Activated CD4-positive, alpha-beta memory T cell treated with anti-CD3 and anti-CD28 coated beads for 36 hours (primary cell): ENCODE measurements at regions not wholly inside any gene's neighbourhood (a gene's known extent, or its start where the extent isn't known, plus 50 kb on each side); places are given as distances from the start of the nearest gene placed in this dataset.

Experiments
- CTCF ChIA-PET: fragments of 350-600 bp; sonication (Branson Sonifier 250); formaldehyde crosslinking; loops from one replicate; lab custom pipeline; 2021; ENCODE audit warnings: antibody characterized with exemption, inconsistent platforms; lab: Charles Lee
- POLR2A ChIA-PET: fragments of 350-600 bp; sonication (Branson Sonifier 250); formaldehyde crosslinking; loops from one replicate; lab custom pipeline; 2021; ENCODE audit warnings: antibody characterized with exemption; lab: Charles Lee
- DNase-seq: peaks from one replicate; pipeline ENCODE4 v3.0.0-alpha.2; 2020
- H3K27ac Mint-ChIP-seq: one replicate; pipeline ENCODE4 v1.8.0; 2021; ENCODE audit warnings: mixed read lengths
- H3K27me3 Mint-ChIP-seq: one replicate; pipeline ENCODE4 v1.8.0; 2021; ENCODE audit warnings: mixed read lengths
- H3K36me3 Mint-ChIP-seq: one replicate; pipeline ENCODE4 v1.8.0; 2021; ENCODE audit warnings: mixed read lengths
- H3K4me1 Mint-ChIP-seq: one replicate; pipeline ENCODE4 v1.8.0; 2021; ENCODE audit warnings: low read depth, mixed read lengths
- H3K4me3 Mint-ChIP-seq: one replicate; pipeline ENCODE4 v1.8.0; 2021; ENCODE audit warnings: mild to moderate bottlenecking, mixed read lengths
- H3K9me3 Mint-ChIP-seq: one replicate; pipeline ENCODE4 v1.8.0; 2021; ENCODE audit warnings: mixed read lengths
- intact Hi-C: fragments of 100-400 bp; cut with micrococcal nuclease; formaldehyde crosslinking; loops from one replicate; pipeline ENCODE4 v1.15.1; 2023

DNA sequence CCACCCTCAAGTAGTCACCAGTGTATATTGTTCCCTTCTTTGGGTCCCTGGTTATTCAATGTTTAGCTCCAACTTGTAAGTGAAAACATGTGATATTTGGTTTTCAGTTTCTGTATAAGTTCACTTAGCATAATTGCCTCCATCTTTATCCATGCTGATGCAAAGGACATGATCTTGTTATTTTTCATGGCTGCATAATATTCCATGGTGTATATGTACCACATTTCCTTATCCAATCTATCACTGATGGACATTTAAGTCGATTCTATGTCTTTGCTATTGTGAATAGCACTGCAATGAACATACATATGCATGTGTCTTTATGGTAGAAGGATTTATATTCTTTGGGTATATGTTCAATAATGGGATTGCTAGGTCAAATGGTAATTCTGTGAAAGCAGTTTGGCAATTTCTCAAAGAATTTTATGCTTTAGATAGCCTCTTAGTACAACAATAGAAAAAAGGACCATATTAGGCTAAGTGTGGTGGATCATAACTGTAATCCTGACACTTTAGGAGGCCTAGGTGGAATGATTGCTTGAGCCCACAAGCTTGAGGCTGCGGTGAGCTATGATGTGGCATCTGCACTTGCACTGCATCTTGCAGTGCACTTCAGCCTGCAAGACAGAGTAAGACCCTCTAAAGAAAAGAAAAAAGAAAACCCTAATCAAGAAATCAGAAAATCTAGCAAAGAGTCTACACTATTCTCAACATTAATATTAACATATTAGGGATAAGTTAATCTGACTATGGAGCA lies 468.5 kb upstream of the FAT3 start:
- Mint-ChIP-seq H3K36me3 (no peaks in the 10 kb centered on the region), H3K9me3 (peaks cover 9% of the 10 kb centered on the region), H3K27me3 (no peaks in the 10 kb centered on the region), H3K27ac (no peak overlapping the region), H3K4me1 (no peaks in the 10 kb centered on the region), H3K4me3 (no peak overlapping the region)
- POLR2A ChIA-PET, result no interaction called here
- CTCF ChIA-PET, result no interaction called here
- no peak for DNase-seq
- intact Hi-C loops, result no loop called here

DNA sequence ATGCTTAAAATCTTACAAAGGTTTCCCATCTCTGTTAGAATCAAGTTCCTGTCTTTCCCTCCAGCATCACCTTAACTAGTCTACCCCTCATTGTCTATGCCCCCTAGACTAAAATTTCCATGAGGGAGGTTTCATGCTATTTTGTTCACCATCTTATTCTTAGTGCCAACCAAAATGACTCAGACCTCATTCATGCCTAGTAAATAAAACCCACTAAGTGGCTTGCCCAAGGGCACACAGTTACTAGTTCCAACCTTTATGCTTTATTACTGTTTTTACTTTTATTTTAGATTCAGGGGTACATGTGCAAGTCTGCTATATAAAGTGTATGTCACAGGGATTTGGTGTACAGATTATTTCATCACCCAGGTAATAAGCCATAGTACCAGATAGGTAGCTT lies 469.1 kb upstream of the FAT3 start:
- Mint-ChIP-seq H3K36me3 (no peaks in the 10 kb centered on the region), H3K27ac (no peak overlapping the region), H3K4me1 (no peaks in the 10 kb centered on the region), H3K4me3 (no peak overlapping the region), H3K9me3 (peaks cover 4% of the 10 kb centered on the region), H3K27me3 (no peaks in the 10 kb centered on the region)
- DNase-seq, result no peak
- ChIA-PET CTCF (no interaction called here), POLR2A (no interaction called here)
- intact Hi-C loops, result no loop called here

DNA sequence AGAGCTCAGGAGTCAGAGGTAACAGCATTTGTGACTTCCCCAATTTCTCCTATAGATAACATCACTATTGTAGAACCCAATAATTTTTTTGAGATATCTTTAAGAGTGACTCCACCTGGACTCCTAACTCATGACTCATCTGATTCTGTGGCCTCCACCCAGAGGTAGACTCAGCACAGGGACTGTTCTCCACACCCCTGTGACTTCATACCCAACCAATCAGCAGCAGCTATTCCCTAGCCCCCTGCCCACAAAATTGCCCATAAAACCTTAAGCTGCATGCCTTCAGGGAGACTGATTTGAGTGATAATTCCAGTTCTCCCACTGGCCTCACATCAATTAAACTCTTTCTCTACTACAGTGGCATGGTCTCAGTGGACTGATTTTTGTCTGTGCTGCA lies 475.4 kb upstream of the FAT3 start:
- POLR2A ChIA-PET, result no interaction called here
- no peaks in the 10 kb centered on the region for H3K36me3 Mint-ChIP-seq
- no peak overlapping the region for H3K4me3 Mint-ChIP-seq

DNA sequence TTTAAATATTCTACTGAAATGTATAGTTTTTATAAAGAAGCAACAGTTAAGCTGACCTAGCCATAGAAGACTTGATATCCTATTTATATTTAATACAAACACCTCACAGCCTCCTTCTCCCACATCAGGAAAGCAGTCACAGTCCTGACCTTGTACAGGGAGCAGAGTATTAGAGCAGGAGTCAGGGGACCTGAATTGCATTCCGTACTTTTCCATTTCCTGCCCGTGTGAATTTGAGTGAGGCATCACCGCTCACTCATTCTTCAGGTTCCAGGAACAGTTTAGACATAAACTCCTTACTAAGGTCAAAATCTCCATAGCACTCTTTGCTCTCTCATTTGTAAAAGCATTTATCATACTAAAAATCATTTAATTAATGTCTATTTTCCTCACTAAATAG lies 482.5 kb upstream of the FAT3 start:
- H3K27ac Mint-ChIP-seq, result no peak overlapping the region
- CTCF ChIA-PET, result no interaction called here
- H3K36me3 Mint-ChIP-seq, result no peaks in the 10 kb centered on the region
- DNase-seq, result no peak
- H3K9me3 Mint-ChIP-seq, result peaks cover 12% of the 10 kb centered on the region
- no peaks in the 10 kb centered on the region for H3K27me3 Mint-ChIP-seq
- intact Hi-C loops, result no loop called here
- POLR2A ChIA-PET, result no interaction called here
- H3K4me1 Mint-ChIP-seq, result no peaks in the 10 kb centered on the region
- H3K4me3 Mint-ChIP-seq, result no peak overlapping the region

More for the DNA sequence above, 475.4 kb upstream of the FAT3 start:
- DNase-seq, result no peak
- Mint-ChIP-seq H3K27me3 (no peaks in the 10 kb centered on the region), H3K4me1 (no peaks in the 10 kb centered on the region), H3K9me3 (no peaks in the 10 kb centered on the region), H3K27ac (no peak overlapping the region)
- CTCF ChIA-PET, result no interaction called here
- intact Hi-C loops, result no loop called here

DNA sequence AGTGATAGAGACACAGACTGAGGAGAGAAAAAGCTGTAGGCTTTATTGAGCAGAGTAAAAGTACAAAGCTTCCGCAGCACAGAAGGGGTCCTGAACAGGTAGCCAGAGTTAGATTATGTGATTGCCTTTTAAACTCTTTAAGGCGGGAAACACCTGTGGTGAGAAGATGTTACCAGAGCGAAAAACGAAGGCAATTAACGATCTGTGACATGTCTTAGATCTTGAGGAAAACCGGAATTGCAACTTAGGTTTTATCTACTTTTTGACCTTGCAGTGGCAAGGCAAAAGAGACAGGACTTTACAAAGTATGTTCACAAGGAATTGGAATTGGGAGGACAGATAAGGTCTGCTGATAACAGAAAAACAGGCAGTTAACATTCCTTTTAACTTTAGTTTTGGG lies 493.6 kb upstream of the FAT3 start:
- Mint-ChIP-seq H3K4me3 (no peak overlapping the region), H3K9me3 (peaks cover 37% of the 10 kb centered on the region), H3K27ac (no peak overlapping the region), H3K27me3 (no peaks in the 10 kb centered on the region), H3K4me1 (no peaks in the 10 kb centered on the region), H3K36me3 (no peaks in the 10 kb centered on the region)
- intact Hi-C loops, result no loop called here
- no peak for DNase-seq
- CTCF ChIA-PET, result no interaction called here
- POLR2A ChIA-PET, result no interaction called here

DNA sequence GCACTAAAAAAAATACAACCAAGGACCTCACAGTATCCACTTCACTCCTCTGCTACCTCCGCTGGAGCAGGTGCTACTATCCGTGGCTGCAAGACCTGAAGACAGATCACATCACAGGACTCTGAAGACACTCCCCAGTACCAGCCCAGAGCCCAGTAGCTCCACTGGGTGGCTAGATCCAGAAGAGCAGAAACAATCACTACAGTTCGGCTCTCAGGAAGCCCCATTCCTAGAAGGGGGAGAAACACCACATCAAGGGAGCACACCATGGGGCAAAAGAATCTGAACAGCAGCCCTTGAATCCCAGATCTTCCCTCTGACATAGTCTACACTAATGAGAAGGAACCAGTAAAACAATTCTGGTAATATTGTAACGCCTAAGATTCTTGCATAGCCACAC lies 494.0 kb upstream of the FAT3 start:
- Mint-ChIP-seq H3K27me3 (no peaks in the 10 kb centered on the region), H3K27ac (no peak overlapping the region), H3K36me3 (no peaks in the 10 kb centered on the region), H3K4me1 (no peaks in the 10 kb centered on the region), H3K9me3 (peaks cover 34% of the 10 kb centered on the region), H3K4me3 (no peak overlapping the region)
- intact Hi-C loops, result no loop called here
- no peak for DNase-seq
- ChIA-PET POLR2A (no interaction called here), CTCF (no interaction called here)

DNA sequence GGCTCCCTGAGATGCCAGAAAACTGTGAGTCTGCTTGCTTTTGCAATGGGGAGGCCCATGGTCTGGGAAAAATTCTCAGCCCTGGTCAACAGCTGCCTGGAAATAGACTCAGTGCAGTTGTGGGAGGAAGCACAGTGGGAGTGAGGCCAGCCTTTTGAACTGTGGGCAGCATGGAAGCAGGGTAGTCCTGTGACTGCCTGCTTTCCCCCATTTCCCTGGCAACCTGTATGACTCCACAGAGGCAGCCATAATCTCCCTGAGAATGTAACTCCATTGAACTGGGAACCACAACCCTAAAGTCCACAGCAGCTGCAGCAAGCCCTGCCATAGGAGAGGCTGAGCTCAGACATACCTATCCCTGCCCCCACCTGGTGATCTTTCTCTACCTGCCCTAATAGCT lies 494.6 kb upstream of the FAT3 start:
- Mint-ChIP-seq H3K9me3 (peaks cover 32% of the 10 kb centered on the region), H3K4me1 (no peaks in the 10 kb centered on the region), H3K4me3 (no peak overlapping the region), H3K27me3 (no peaks in the 10 kb centered on the region), H3K36me3 (no peaks in the 10 kb centered on the region), H3K27ac (no peak overlapping the region)
- POLR2A ChIA-PET, result no interaction called here
- DNase-seq, result no peak
- intact Hi-C loops, result no loop called here
- CTCF ChIA-PET, result no interaction called here

DNA sequence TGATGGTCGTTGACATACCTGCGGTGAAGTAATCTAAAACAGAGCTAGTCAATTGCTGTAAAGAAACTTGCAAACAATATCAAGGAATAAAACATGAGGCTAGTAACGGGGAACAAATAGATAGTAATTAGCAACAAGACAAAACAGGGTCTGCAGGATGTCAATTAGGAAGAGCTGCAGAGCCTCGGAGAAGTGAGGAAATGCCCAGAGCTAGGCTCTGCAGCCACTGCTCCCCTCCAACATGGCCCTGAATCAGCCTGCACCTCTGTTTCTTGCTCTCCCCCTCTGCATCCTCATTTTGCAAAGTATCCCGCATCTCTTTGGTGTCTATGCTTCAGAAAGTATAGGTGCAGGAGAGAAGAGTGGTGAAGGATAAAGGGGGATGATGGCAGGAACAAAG lies 507.4 kb upstream of the FAT3 start:
- Mint-ChIP-seq H3K27ac (no peak overlapping the region), H3K36me3 (no peaks in the 10 kb centered on the region), H3K4me1 (no peaks in the 10 kb centered on the region), H3K27me3 (no peaks in the 10 kb centered on the region), H3K9me3 (peaks cover 14% of the 10 kb centered on the region), H3K4me3 (no peak overlapping the region)
- POLR2A ChIA-PET, result no interaction called here
- intact Hi-C loops, result no loop called here
- CTCF ChIA-PET, result no interaction called here
- DNase-seq, result no peak

DNA sequence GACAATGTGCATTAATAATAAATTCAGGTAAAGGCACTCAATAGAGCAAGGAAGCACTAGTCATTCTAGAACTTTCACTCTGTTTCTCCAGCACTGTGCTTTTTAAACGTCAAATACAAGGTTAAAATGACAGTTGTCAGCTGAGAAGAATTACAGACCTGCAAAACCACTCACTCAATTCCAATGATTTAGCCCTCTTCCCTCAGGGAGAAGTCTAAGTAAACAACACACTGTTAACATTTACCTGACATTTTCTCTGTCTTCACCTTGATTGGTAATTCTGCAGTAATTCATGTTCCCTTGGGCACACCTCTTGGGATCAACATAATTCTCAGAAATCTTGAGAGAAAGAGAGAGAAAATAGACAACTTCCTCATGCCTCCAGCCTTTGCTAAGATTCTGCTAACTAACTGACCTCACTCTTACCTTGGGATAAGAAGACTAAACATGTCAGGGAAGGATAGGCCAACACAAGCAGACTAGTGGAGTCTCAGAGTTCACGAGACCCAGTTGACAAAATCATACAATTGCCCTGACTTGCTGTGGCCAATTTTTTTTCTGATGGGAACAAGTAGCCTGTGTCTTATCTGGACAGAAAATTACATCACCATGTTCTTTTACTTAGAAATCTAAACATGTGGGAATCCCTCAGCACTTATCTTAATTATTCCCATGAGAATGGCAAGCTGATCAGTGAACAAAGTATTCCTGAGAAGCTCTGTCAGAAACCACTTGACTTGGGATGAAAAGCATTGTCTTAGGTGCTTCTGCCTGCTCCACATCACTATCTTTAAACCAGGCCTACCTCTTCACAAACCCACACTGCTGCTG lies 516.8 kb upstream of the FAT3 start:
- H3K36me3 Mint-ChIP-seq, result no peaks in the 10 kb centered on the region
- no peaks in the 10 kb centered on the region for H3K4me1 Mint-ChIP-seq
- no peak overlapping the region for H3K4me3 Mint-ChIP-seq

DNA sequence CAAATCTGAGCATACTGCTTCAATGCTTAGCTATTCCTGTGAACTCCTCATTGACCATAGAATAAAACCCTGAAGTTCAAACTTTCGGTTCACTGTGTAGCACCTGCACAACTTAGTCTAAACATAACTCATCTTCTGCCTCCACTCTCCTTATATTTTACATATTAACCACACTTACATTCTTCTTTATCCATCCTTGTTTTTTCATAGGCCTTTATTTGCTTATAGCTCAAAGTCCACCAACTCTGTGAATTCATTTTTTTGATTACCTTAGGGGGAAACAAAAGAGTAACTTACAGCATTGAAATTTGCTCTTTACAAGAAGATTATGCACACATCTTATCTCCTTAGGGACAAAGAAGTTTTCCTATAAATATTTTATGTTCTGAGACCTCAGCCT lies 521.6 kb upstream of the FAT3 start:
- ChIA-PET POLR2A (no interaction called here), CTCF (no interaction called here)
- intact Hi-C loops, result no loop called here
- H3K4me3 Mint-ChIP-seq, result no peak overlapping the region
- no peaks in the 10 kb centered on the region for H3K4me1 Mint-ChIP-seq
- H3K27me3 Mint-ChIP-seq, result no peaks in the 10 kb centered on the region
- no peaks in the 10 kb centered on the region for H3K36me3 Mint-ChIP-seq
- DNase-seq, result no peak
- no peak overlapping the region for H3K27ac Mint-ChIP-seq
- H3K9me3 Mint-ChIP-seq, result peaks cover 7% of the 10 kb centered on the region

More for the DNA sequence above, 516.8 kb upstream of the FAT3 start:
- DNase-seq, result no peak
- Mint-ChIP-seq H3K27me3 (no peaks in the 10 kb centered on the region), H3K9me3 (peaks cover 7% of the 10 kb centered on the region), H3K27ac (no peak overlapping the region)
- intact Hi-C loops, result no loop called here
- POLR2A ChIA-PET, result no interaction called here
- CTCF ChIA-PET, result no interaction called here

DNA sequence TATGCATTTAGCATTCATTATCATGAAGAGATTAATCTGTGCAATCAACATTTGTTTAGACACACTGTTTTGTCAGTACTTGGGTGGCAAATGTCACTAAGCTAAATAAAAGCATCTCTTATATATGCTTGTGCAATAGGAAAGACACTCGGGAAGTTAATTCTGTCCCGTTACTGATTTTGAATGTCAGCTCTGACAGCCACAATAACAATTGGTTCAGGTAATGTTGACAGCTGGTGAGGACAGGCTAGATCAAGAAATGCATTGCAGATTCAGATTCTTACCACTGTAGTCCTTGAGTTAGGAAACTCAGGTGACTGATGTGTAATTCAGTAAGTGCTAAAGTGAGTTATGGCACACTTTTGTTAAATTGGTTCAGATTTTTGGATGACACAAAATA lies 523.8 kb upstream of the FAT3 start:
- Mint-ChIP-seq H3K9me3 (peaks cover 10% of the 10 kb centered on the region), H3K27ac (no peak overlapping the region), H3K36me3 (no peaks in the 10 kb centered on the region), H3K27me3 (no peaks in the 10 kb centered on the region), H3K4me3 (no peak overlapping the region), H3K4me1 (no peaks in the 10 kb centered on the region)
- intact Hi-C loops, result no loop called here
- CTCF ChIA-PET, result no interaction called here
- DNase-seq, result no peak
- POLR2A ChIA-PET, result no interaction called here

DNA sequence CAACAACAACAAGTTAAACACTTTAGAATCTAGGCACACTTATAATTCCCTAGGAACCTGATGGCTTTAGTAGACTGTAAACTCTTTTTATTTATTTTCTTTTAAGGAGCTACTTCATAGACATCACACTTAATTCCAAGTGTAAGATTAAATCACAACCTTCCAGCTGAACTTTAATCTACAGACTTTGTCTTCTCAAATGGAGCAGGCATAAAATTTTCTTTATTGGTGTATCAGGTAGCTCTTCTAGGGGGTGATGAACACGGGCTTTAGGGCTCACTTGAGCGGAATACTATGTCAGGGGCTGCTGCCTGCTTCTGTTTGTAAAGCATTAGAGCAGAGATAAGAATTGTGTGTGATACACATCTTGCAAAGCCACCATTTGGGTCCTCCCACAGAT lies 525.8 kb upstream of the FAT3 start:
- H3K36me3 Mint-ChIP-seq, result no peaks in the 10 kb centered on the region
- no peak for DNase-seq
- no peak overlapping the region for H3K4me3 Mint-ChIP-seq
- H3K9me3 Mint-ChIP-seq, result peaks cover 7% of the 10 kb centered on the region
- no peak overlapping the region for H3K27ac Mint-ChIP-seq
- intact Hi-C loops, result no loop called here
- ChIA-PET CTCF (no interaction called here), POLR2A (no interaction called here)
- H3K27me3 Mint-ChIP-seq, result no peaks in the 10 kb centered on the region
- H3K4me1 Mint-ChIP-seq, result no peaks in the 10 kb centered on the region

DNA sequence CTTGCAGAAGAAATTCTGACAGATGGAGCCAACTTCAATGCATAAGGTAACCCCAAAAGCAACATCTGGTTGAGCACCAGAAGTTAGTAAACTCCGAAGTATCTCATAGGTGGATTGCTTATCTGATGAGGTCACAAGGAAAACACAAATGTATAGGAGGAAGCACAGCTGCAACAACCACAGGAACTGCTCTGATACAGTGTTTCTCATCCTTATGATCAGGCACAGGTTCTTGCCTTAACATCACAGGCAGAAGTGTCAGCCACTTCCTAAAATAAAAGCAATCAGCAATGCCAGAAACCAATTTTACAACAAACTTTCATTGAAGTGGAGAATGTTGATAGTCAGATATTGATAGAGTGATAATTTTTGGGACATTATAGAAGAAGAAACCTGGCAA lies 530.3 kb upstream of the FAT3 start:
- H3K27ac Mint-ChIP-seq, result no peak overlapping the region
- no peaks in the 10 kb centered on the region for H3K27me3 Mint-ChIP-seq
- DNase-seq, result no peak
- no peak overlapping the region for H3K4me3 Mint-ChIP-seq
- ChIA-PET POLR2A (no interaction called here), CTCF (no interaction called here)
- H3K36me3 Mint-ChIP-seq, result no peaks in the 10 kb centered on the region
- H3K4me1 Mint-ChIP-seq, result no peaks in the 10 kb centered on the region
- peaks cover 3% of the 10 kb centered on the region for H3K9me3 Mint-ChIP-seq
- intact Hi-C loops, result no loop called here
